ENCODE measurements at regions not wholly inside any gene's neighbourhood (a gene's known extent, or its start where the extent isn't known, plus 50 kb on each side); places are given as distances from the start of the nearest gene placed in this dataset.

- H3K36me3 ChIP-seq (ENCODE audit: control insufficient read depth in 2 of 3, insufficient read depth in 3 of 3, low read length in 3 of 3): no peaks in the 10 kb centered on the region
- DNase-seq (no peak), FAIRE-seq (no peak)
- H3K27me3 ChIP-seq (ENCODE audit: control insufficient read depth, insufficient read depth, low read length): no peaks in the 10 kb centered on the region
- intact Hi-C loops (cut with DNase I): no loop called here
- H3K4me3 ChIP-seq (ENCODE audit: low read length in 3 of 3): no peak overlapping the region
- peaks cover 0 to 7% (median 3%) of the 10 kb centered on the region in 3 donors for H3K4me1 ChIP-seq (ENCODE audit: control insufficient read depth in 2 of 3, insufficient read depth in 2 of 3, low read depth in 1 of 3, low read length in 3 of 3)
- H3K27ac ChIP-seq (ENCODE audit: low read depth in 2 of 2, low read length in 2 of 2): no peak overlapping the region
- TF ChIP-seq, protein P1, sequence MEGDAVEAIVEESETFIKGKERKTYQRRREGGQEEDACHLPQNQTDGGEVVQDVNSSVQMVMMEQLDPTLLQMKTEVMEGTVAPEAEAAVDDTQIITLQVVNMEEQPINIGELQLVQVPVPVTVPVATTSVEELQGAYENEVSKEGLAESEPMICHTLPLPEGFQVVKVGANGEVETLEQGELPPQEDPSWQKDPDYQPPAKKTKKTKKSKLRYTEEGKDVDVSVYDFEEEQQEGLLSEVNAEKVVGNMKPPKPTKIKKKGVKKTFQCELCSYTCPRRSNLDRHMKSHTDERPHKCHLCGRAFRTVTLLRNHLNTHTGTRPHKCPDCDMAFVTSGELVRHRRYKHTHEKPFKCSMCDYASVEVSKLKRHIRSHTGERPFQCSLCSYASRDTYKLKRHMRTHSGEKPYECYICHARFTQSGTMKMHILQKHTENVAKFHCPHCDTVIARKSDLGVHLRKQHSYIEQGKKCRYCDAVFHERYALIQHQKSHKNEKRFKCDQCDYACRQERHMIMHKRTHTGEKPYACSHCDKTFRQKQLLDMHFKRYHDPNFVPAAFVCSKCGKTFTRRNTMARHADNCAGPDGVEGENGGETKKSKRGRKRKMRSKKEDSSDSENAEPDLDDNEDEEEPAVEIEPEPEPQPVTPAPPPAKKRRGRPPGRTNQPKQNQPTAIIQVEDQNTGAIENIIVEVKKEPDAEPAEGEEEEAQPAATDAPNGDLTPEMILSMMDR (IDR thresholded peaks at IDR 0.05; ENCODE audit: borderline replicate concordance, extremely low read depth, insufficient read depth): no peak
- no peak overlapping the region for H3K9ac ChIP-seq (ENCODE audit: low read length in 3 of 3)
- H3K9me3 ChIP-seq (ENCODE audit: control insufficient read depth in 2 of 3, insufficient read depth in 1 of 3, low read length in 3 of 3): no peaks in the 10 kb centered on the region
Measured at GRCh38 chr5:143569213-143569701, 165.8 kb upstream of the NR3C1 start.

GRCh38 chr5:143567583-143568504, 164.4 kb upstream of the NR3C1 start:
- DNase-seq: no peak
- Histone ChIP-seq H3K9me3 (ENCODE audit: control insufficient read depth in 2 of 3, insufficient read depth in 1 of 3, low read length in 3 of 3) (no peaks in the 10 kb centered on the region), H3K27me3 (ENCODE audit: control insufficient read depth, insufficient read depth, low read length) (no peaks in the 10 kb centered on the region), H3K9ac (ENCODE audit: low read length in 3 of 3) (no peak overlapping the region), H3K4me3 (ENCODE audit: low read length in 3 of 3) (no peak overlapping the region), H3K36me3 (ENCODE audit: control insufficient read depth in 2 of 3, insufficient read depth in 3 of 3, low read length in 3 of 3) (no peaks in the 10 kb centered on the region), H3K27ac (ENCODE audit: low read depth in 2 of 2, low read length in 2 of 2) (no peak overlapping the region), H3K4me1 (ENCODE audit: control insufficient read depth in 2 of 3, insufficient read depth in 2 of 3, low read depth in 1 of 3, low read length in 3 of 3) (peaks cover 0 to 7% (median 3%) of the 10 kb centered on the region in 3 donors)
- intact Hi-C loops (cut with DNase I): no loop called here
- TF ChIP-seq, protein P1 (IDR thresholded peaks at IDR 0.05; ENCODE audit: borderline replicate concordance, extremely low read depth, insufficient read depth): no peak
- no peak for FAIRE-seq

DNA sequence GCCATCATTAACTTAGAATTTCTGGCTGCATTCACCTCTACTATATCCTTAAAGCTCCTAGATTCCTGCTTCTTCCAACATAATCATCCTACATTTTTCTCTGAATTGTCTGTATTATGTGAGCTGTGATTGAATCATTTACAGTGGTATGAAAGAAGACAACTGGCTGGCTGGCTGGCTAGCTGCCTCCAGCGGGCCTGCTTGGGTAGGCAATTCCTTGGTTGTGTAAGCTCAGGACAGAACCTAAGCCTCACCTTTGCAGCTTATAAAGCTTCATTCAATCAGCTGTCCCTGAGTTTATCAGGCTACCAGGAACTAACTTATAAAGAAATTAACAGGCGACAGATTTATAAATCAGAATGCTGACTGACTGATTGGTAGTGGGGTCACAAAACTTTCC, 162.7 kb upstream of the NR3C1 start:
- FAIRE-seq (no peak), DNase-seq (no peak)
- Histone ChIP-seq H3K9ac (ENCODE audit: low read length in 3 of 3) (no peak overlapping the region), H3K27me3 (ENCODE audit: control insufficient read depth, insufficient read depth, low read length) (no peaks in the 10 kb centered on the region), H3K4me3 (ENCODE audit: low read length in 3 of 3) (no peak overlapping the region), H3K27ac (ENCODE audit: low read depth in 2 of 2, low read length in 2 of 2) (no peak overlapping the region), H3K9me3 (ENCODE audit: control insufficient read depth in 2 of 3, insufficient read depth in 1 of 3, low read length in 3 of 3) (no peaks in the 10 kb centered on the region), H3K36me3 (ENCODE audit: control insufficient read depth in 2 of 3, insufficient read depth in 3 of 3, low read length in 3 of 3) (no peaks in the 10 kb centered on the region), H3K4me1 (ENCODE audit: control insufficient read depth in 2 of 3, insufficient read depth in 2 of 3, low read depth in 1 of 3, low read length in 3 of 3) (peaks cover 0 to 7% (median 3%) of the 10 kb centered on the region in 3 donors)
- intact Hi-C loops (cut with DNase I): no loop called here
- TF ChIP-seq, protein P1 (IDR thresholded peaks at IDR 0.05; ENCODE audit: borderline replicate concordance, extremely low read depth, insufficient read depth): no peak

Measured in kidney (tissue), 13 donors.